ENCODE measurements at regions not wholly inside any gene's neighbourhood (a gene's known extent, or its start where the extent isn't known, plus 50 kb on each side); places are given as distances from the start of the nearest gene placed in this dataset.

GRCh38 chr11:119807841-119808240, 78.8 kb upstream of the NECTIN1 start:
- H3K4me2 ChIP-seq (ENCODE audit: low read depth, low read length): no peak overlapping the region
- H3K9ac ChIP-seq (ENCODE audit: low read depth, low read length): no peak overlapping the region
- no peak overlapping the region for H3K56ac ChIP-seq (ENCODE audit: extremely low read depth, insufficient read depth, low read length)
- H4K5ac ChIP-seq (ENCODE audit: low read depth, low read length): no peak overlapping the region
- no peaks in the 10 kb centered on the region for H3K9me1 ChIP-seq (ENCODE audit: insufficient read depth, low read length)
- intact Hi-C loops (cut with micrococcal nuclease): no loop called here
- H3K27ac ChIP-seq (ENCODE audit: insufficient read depth, low read length): no peak overlapping the region
- DNase-seq (no peak), ATAC-seq (ENCODE audit: low read depth) (no peak)
- H4K91ac ChIP-seq (ENCODE audit: insufficient read depth, low read depth, low read length): no peak overlapping the region
- no peak for TF ChIP-seq MAFK (IDR thresholded peaks at IDR 0.05; ENCODE audit: low read depth, low read length)
- TF ChIP-seq BHLHE40 (IDR thresholded peaks at IDR 0.05; ENCODE audit: low read depth, low read length): no peak
- no peak for TF ChIP-seq CHD1 (IDR thresholded peaks at IDR 0.05; ENCODE audit: low read depth, low read length)
- no peak for TF ChIP-seq RAD21 (IDR thresholded peaks at IDR 0.05; ENCODE audit: low read length)
- TF ChIP-seq CTCF (conservative IDR thresholded peaks at IDR 0.05; ENCODE audit: low read depth, low read length): no peak
- H2BK15ac ChIP-seq (ENCODE audit: low read depth, low read length): no peak overlapping the region
- no peaks in the 10 kb centered on the region for H3K36me3 ChIP-seq (ENCODE audit: control insufficient read depth, insufficient read depth, low read length)
- in situ Hi-C loops (cut with MboI; ENCODE audit: low sequenced_read_pairs): no loop called here
- no peaks in the 10 kb centered on the region for H4K20me1 ChIP-seq (ENCODE audit: insufficient read depth, low read length)
- H3K79me1 ChIP-seq (ENCODE audit: low read depth in 1 of 2, low read length in 2 of 2): no peaks in the 10 kb centered on the region
- no peak overlapping the region for H2AK9ac ChIP-seq (replicated peaks; ENCODE audit: low read depth, low read length, poor library complexity)
- no peak overlapping the region for H3K14ac ChIP-seq (replicated peaks; ENCODE audit: low read depth, low read length)
- no peak overlapping the region for H2AK5ac ChIP-seq (ENCODE audit: low read depth, low read length)
- H2BK120ac ChIP-seq (ENCODE audit: low read depth, low read length): no peak overlapping the region
- H2BK20ac ChIP-seq (ENCODE audit: low read depth, low read length): no peak overlapping the region
- no peak overlapping the region for H4K8ac ChIP-seq (ENCODE audit: low read depth in 2 of 2, low read length in 2 of 2)
- ChIA-PET POLR2A (ENCODE audit: unreplicated experiment) (no interaction called here), CTCF (no interaction called here)
- H3K4ac ChIP-seq (ENCODE audit: low read depth, low read length): no peak overlapping the region
- no TSS peak for BruUV-seq (replicated peaks)
- no peak overlapping the region for H2AFZ ChIP-seq (replicated peaks; ENCODE audit: low read length, poor library complexity)
- no peak overlapping the region for H3K23ac ChIP-seq (ENCODE audit: low read depth, low read length)
- no peak overlapping the region for H3K4me3 ChIP-seq (ENCODE audit: insufficient read depth, low read depth, low read length)
- H3K9me3 ChIP-seq (ENCODE audit: control insufficient read depth, insufficient read depth, low read length): no peaks in the 10 kb centered on the region
- no peak overlapping the region for H2BK5ac ChIP-seq (ENCODE audit: low read depth, low read length, poor library complexity, severe bottlenecking)
- WGBS, 2 experiments (ENCODE audit: extremely low coverage in 2 of 2, insufficient read length in 1 of 2): no CpG with 5 or more reads among the region's 3 CpGs
- no peak overlapping the region for H3K18ac ChIP-seq (ENCODE audit: low read depth, low read length)
- no peaks in the 10 kb centered on the region for H3K4me1 ChIP-seq (ENCODE audit: control insufficient read depth, insufficient read depth, low read length)
- dilution Hi-C loops (cut with HindIII; ENCODE audit: low sequenced_read_pairs, unreplicated experiment): no loop called here
- peaks cover 34% of the 10 kb centered on the region for H3K27me3 ChIP-seq (ENCODE audit: control insufficient read depth, insufficient read depth, low read length)

Measured in IMR-90 (cell line).